ENCODE measurements at regions not wholly inside any gene's neighbourhood (a gene's known extent, or its start where the extent isn't known, plus 50 kb on each side); places are given as distances from the start of the nearest gene placed in this dataset.

- Histone ChIP-seq H3F3A (ENCODE audit: insufficient read depth, low read length) (no peaks in the 10 kb centered on the region), H3K9me2 (ENCODE audit: low read depth, low read length) (no peaks in the 10 kb centered on the region), H3K9ac (ENCODE audit: low read length) (no peak overlapping the region), H3K27me3 (ENCODE audit: insufficient read depth, low read length) (no peaks in the 10 kb centered on the region), H3K27ac (ENCODE audit: low read depth, low read length, poor library complexity, severe bottlenecking) (no peak overlapping the region), H3K79me2 (ENCODE audit: insufficient read depth, low read length) (no peaks in the 10 kb centered on the region), H2AFZ (ENCODE audit: low read length) (no peak overlapping the region), H3K9me3 (ENCODE audit: low read length) (no peaks in the 10 kb centered on the region), H3K36me3 (ENCODE audit: insufficient read depth, low read length) (no peaks in the 10 kb centered on the region), H3K4me2 (ENCODE audit: low read length) (no peak overlapping the region), H3K4me1 (ENCODE audit: insufficient read depth, low read length, severe bottlenecking) (no peaks in the 10 kb centered on the region), H3K4me3 (ENCODE audit: low read depth, low read length, poor library complexity, severe bottlenecking) (no peak overlapping the region), H4K20me1 (ENCODE audit: insufficient read depth, low read length) (no peaks in the 10 kb centered on the region)
- TF ChIP-seq CTCF (IDR thresholded peaks at IDR 0.05; ENCODE audit: low read length), result no peak
- TF ChIP-seq EZH2 (IDR thresholded peaks at IDR 0.05; ENCODE audit: borderline replicate concordance, low read length), result no peak
These were observed 64.5 kb downstream of the CH25H start for GRCh38 chr10:89142590-89142989.

DNA sequence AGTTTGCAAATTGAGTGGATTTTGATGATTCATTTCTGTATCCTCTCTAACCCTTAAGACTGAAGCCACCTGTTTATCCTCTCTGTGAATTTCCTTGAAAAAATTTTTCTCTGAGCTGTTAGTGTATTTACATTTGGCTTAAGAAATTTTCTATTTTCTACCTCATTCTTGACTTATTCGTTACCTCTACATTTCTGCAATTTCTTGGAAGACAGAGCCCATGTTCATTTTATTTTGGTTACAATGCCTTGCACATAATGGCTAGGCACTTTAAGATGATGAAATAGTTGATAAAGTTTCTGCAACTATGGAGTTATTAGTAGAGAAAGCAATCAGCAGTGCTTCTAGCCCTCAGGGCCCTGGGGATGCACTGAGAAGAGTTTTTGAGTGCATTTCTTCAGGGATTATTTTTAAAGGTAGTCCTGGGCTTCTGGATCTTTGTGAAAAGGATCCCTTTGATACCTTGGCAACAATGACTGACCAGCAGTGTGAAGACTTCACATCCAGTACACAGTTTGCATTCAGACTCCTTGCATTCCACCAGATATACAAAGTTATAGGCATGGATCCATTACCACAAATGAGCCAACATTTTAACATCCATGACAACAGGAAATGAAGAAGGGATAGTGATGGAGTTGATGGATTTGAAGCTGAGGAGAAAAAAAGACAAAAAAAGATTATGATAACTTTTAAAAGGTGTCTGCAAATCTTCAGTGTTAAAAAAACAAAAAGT lies 68.2 kb downstream of the CH25H start:
- Histone ChIP-seq H3F3A (ENCODE audit: insufficient read depth, low read length) (no peaks in the 10 kb centered on the region), H3K9me3 (ENCODE audit: low read length) (no peaks in the 10 kb centered on the region), H4K20me1 (ENCODE audit: insufficient read depth, low read length) (no peaks in the 10 kb centered on the region), H3K4me1 (ENCODE audit: insufficient read depth, low read length, severe bottlenecking) (no peaks in the 10 kb centered on the region), H3K4me3 (ENCODE audit: low read depth, low read length, poor library complexity, severe bottlenecking) (no peak overlapping the region), H3K27me3 (ENCODE audit: insufficient read depth, low read length) (no peaks in the 10 kb centered on the region), H3K79me2 (ENCODE audit: insufficient read depth, low read length) (no peaks in the 10 kb centered on the region), H3K27ac (ENCODE audit: low read depth, low read length, poor library complexity, severe bottlenecking) (no peak overlapping the region), H3K36me3 (ENCODE audit: insufficient read depth, low read length) (no peaks in the 10 kb centered on the region), H3K4me2 (ENCODE audit: low read length) (no peak overlapping the region), H2AFZ (ENCODE audit: low read length) (no peak overlapping the region), H3K9me2 (ENCODE audit: low read depth, low read length) (no peaks in the 10 kb centered on the region), H3K9ac (ENCODE audit: low read length) (no peak overlapping the region)
- TF ChIP-seq CTCF (IDR thresholded peaks at IDR 0.05; ENCODE audit: low read length), result no peak
- no peak for TF ChIP-seq EZH2 (IDR thresholded peaks at IDR 0.05; ENCODE audit: borderline replicate concordance, low read length)

GRCh38 chr10:89134963-89135362 lies 72.2 kb downstream of the CH25H start:
- Histone ChIP-seq H3K9me3 (ENCODE audit: low read length) (no peaks in the 10 kb centered on the region), H3K27me3 (ENCODE audit: insufficient read depth, low read length) (no peaks in the 10 kb centered on the region), H3K9ac (ENCODE audit: low read length) (no peak overlapping the region), H3K27ac (ENCODE audit: low read depth, low read length, poor library complexity, severe bottlenecking) (no peak overlapping the region), H3K36me3 (ENCODE audit: insufficient read depth, low read length) (no peaks in the 10 kb centered on the region), H3F3A (ENCODE audit: insufficient read depth, low read length) (no peaks in the 10 kb centered on the region), H3K9me2 (ENCODE audit: low read depth, low read length) (no peaks in the 10 kb centered on the region), H3K4me3 (ENCODE audit: low read depth, low read length, poor library complexity, severe bottlenecking) (no peak overlapping the region), H3K79me2 (ENCODE audit: insufficient read depth, low read length) (no peaks in the 10 kb centered on the region), H4K20me1 (ENCODE audit: insufficient read depth, low read length) (no peaks in the 10 kb centered on the region), H3K4me1 (ENCODE audit: insufficient read depth, low read length, severe bottlenecking) (no peaks in the 10 kb centered on the region), H3K4me2 (ENCODE audit: low read length) (no peak overlapping the region), H2AFZ (ENCODE audit: low read length) (no peak overlapping the region)
- no peak for TF ChIP-seq EZH2 (IDR thresholded peaks at IDR 0.05; ENCODE audit: borderline replicate concordance, low read length)

DNA sequence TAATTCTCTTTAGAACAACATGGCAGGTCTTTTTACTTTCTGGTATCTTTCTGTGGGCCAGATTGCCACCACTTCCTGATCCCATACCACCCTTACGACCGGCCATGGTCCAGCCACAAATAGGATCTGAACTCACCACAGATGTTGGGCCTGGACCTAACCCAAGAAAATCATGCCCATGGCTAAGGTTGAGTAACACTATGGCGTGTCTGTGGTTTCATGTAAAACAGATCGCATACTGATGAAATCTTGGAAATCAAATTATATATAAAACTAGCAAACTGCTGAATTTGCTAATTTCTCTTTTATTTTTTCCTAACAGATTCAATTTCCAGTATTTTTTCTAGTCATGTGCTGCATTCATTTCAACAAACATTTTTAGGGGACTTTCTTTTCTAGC lies 77.2 kb downstream of the CH25H start:
- H3K36me3 ChIP-seq (ENCODE audit: insufficient read depth, low read length), result no peaks in the 10 kb centered on the region
- H3K27me3 ChIP-seq (ENCODE audit: insufficient read depth, low read length), result no peaks in the 10 kb centered on the region
- no peak overlapping the region for H3K4me2 ChIP-seq (ENCODE audit: low read length)

More for the DNA sequence above, 77.2 kb downstream of the CH25H start:
- no peak overlapping the region for H3K9ac ChIP-seq (ENCODE audit: low read length)
- H2AFZ ChIP-seq (ENCODE audit: low read length), result no peak overlapping the region
- no peak overlapping the region for H3K4me3 ChIP-seq (ENCODE audit: low read depth, low read length, poor library complexity, severe bottlenecking)
- H3K27ac ChIP-seq (ENCODE audit: low read depth, low read length, poor library complexity, severe bottlenecking), result no peak overlapping the region
- H4K20me1 ChIP-seq (ENCODE audit: insufficient read depth, low read length), result no peaks in the 10 kb centered on the region
- no peaks in the 10 kb centered on the region for H3F3A ChIP-seq (ENCODE audit: insufficient read depth, low read length)
- H3K4me1 ChIP-seq (ENCODE audit: insufficient read depth, low read length, severe bottlenecking), result no peaks in the 10 kb centered on the region
- no peaks in the 10 kb centered on the region for H3K79me2 ChIP-seq (ENCODE audit: insufficient read depth, low read length)
- no peaks in the 10 kb centered on the region for H3K9me2 ChIP-seq (ENCODE audit: low read depth, low read length)
- no peak for TF ChIP-seq EZH2 (IDR thresholded peaks at IDR 0.05; ENCODE audit: borderline replicate concordance, low read length)
- TF ChIP-seq CTCF (IDR thresholded peaks at IDR 0.05; ENCODE audit: low read length), result no peak
- H3K9me3 ChIP-seq (ENCODE audit: low read length), result no peaks in the 10 kb centered on the region

All from OCI-LY1 (cell line).